ENCODE measurements at regions not wholly inside any gene's neighbourhood (a gene's known extent, or its start where the extent isn't known, plus 50 kb on each side); places are given as distances from the start of the nearest gene placed in this dataset.
A peak's percentile ranks its signal among the peaks of the same experiment; 100 is the strongest.
"Not testable (repeated sequence)": the region's sequence is repeated elsewhere in the genome, so short reads cannot be mapped to it uniquely, and the experiment has no call there.

GRCh38 chr2:7094231-7094741 is 177.1 kb downstream of the RNF144A start:
- no peak for DNase-seq

DNA sequence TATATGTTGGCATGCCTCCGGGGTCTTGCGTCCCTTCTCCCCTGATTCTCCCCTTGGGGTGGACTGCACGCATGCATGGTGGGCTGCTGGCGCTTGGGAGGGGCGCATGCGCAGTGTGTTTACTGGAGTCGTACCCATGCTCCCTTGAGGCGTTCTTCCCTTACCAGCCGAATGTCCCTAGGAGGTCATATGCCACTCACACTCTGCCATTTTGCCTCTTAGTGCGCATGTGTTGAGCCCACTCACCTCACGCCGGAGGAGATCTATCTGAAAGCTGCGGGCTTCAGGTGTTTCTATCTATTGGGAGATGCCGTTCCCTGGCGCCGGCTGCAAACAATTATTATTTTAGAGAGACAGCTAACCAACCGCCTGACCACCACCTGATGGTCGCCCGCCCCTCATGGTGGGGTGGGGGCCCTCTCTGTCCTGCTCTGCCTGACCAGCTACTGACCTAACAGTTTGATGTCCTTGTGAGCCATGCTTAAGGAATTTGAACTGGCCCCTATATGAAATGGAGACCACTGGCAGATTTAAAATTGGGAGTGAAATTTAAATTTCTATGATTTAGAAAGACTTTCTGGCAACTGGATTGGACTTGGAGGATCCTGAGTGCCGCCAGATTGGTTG is 179.6 kb downstream of the RNF144A start:
- no peak for DNase-seq

- DNase-seq = peak; percentile 74
Observed at GRCh38 chr2:7097353-7097895, 180.2 kb downstream of the RNF144A start.

- no peak for DNase-seq
Observed at GRCh38 chr2:7098816-7099215, 181.6 kb downstream of the RNF144A start.

DNA sequence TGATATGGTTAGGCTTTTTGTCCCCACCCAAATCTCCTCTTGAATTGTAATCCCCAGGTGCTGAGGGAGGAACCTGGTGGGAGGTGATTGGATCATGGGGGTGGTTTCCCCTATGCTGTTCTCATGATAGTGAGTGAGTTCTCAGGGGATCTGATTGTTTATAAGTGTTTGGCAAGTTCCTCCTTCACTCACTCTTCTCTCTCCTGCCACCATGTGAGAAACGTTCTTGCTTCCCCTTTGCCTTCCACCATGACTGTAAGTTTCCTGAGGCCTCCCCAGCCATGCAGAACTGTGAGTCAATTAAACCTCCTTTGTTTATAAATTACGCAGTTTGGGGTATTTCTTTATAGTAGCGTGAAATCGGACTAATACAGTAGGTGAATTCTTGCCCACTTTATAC is 182.5 kb downstream of the RNF144A start:
- not testable (repeated sequence) for DNase-seq

DNA sequence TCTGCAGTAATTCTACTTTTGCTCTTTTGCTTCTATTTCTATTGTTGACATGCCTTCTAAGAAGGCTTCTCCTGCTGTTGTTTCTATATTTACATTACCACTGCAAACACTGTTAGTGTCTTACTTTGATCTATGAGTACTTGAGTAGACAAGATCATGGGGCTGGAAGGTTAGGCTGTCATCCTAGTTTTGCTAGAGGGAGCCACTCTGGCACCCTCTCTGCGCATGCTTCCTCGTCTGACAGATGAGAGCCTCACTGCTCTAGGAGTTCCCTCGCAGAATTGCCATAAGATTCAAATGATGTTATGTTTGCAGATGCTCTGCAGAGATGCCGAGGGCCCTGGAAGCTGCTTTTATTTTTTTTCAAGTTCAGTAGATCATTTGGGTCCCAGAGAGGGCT is 185.6 kb downstream of the RNF144A start:
- DNase-seq = no peak

- DNase-seq = no peak
Observed at GRCh38 chr2:7108792-7109532, 191.8 kb downstream of the RNF144A start.

DNA sequence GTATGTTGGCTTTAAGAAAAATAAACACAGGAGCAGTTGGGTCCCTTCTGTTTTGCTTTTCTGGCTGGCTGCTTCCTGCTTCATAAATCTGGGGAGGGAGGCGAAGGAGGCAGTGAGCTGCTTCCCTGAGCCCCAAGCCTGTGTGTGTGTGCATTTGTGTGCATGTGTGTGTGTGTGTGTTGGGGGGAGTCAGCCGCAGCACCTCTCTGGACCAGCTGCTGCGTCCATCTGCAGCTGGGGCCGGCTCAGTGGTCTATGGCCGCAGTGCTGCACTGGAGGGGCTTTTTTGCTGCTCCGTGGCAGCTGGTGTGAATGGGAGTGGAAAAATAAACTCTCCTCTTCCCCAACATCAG is 192.3 kb downstream of the RNF144A start:
- no peak for DNase-seq

DNA sequence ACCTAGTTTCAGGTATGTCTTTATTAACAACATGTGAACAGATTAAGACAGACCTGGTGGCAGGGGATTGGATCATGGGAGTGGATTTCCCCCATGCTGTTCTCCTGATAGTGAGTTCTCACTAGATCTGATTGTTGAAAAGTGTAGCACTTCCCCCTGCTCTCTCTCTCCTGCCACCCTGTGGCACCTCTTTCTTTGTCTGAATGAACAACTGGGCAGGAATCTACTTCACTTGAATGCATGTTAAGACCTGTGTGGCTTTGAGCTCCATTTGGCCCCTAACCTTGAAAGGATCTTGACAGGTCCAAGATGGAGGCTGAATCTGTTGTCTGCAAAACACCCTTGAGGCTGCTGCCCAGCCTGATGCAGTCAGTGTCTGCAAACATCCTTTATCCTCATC is 194.4 kb downstream of the RNF144A start:
- no peak for DNase-seq

GRCh38 chr2:7115364-7115763 is 198.2 kb downstream of the RNF144A start:
- no peak for DNase-seq

GRCh38 chr2:7115906-7116305 is 198.7 kb downstream of the RNF144A start:
- no peak for DNase-seq

GRCh38 chr2:7116511-7116910 is 199.3 kb downstream of the RNF144A start:
- DNase-seq = no peak

DNA sequence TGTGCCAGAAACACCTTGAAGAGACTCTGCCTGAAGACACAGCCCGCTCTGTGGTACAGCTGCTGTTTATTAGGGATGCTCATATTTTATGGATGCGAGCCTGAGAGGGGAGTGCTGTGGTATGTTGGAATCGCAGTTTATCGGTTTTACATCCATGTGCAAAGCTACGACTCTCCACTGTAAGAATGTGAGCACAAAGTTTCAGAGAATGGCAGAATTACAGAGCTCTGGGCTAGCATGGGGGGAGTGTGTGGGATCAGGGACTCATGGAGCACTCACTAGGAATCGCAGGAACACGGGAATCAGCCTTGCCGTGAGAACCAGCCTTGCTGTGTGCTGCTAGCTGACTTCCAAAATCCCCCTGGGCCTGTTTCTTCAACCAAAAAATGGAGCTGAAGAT is 199.9 kb downstream of the RNF144A start:
- DNase-seq = no peak

DNA sequence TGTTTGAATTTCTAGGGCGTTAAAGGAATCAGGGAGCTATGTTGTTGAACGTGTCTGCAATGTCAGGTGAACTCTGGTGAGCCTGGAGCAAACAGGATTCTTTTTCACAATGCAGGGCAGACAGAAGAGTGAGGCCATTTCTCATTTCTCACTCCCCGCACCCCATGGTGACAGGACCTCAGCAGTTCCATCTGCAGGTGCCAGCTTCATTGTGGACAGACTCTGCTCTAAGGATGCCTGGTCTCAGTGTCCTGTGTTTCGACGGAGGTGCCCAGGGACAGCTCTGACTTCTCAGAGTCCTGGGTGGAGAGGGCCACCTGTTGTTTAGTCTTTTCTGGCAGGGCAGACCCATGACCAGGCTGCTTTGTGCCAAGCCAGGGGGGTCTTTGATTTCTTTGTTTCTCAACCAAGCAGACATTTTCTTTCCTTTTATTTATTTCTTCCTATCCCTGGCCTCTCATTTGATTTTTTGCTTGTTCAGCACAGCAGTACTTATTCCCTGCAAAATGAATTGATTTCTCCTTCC is 201.5 kb downstream of the RNF144A start:
- DNase-seq = no peak

DNA sequence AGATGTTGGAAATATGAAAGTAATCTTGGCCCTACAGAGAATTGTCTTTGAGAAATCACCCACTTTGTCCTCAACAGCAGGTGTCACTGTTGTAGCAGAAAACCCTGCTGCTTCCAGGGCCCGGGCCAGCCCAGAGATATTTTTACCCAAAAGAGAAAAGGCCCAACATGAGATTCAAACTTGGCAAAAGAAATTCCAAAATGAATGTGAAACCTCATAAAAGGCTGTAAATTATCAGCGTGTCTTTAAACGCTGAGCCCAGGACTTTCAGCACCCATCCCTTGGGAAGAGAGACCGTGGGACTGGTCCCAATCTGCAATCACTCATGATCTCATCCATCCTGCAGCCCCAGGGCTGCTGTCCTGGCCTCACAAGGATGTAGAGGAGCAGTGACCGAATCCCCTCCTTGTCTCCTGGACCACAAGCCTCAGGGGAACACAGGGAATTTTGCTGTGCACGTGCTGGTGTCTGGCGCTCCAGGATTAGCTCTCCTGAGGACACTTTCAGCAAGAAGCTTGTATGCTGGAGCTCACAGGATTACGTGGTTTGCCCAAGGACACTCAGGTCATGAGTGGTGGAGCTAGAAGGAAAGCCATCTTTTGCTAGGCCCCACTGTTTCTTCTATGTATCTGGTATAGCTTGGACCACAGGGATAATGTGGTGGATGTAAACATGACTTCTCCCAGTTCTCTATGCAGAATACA is 202.1 kb downstream of the RNF144A start:
- DNase-seq = no peak

DNA sequence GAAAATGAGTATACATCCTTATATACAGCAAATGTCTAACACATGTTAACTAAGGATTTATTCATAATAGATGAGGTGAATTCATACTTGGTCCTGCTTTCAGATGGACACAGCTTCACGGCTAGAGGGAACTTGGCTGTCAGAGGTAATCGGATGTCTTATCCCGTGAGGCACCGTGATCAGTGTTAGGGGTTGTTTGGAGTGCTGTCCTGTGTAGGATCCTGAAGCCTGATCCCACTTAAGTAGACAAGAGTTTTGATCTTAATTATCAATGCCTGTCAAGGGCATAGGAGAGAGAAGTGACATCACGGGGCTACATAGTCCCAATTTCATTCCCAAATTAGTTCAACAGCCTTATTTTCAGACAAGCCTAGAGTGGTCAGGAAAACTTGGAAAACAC is 204.6 kb downstream of the RNF144A start:
- no peak for DNase-seq

GRCh38 chr2:7127156-7127555 is 209.9 kb downstream of the RNF144A start:
- DNase-seq = no peak

GRCh38 chr2:7127687-7128086 is 210.5 kb downstream of the RNF144A start:
- no peak for DNase-seq

GRCh38 chr2:7131261-7131660 is 214.0 kb downstream of the RNF144A start:
- no peak for DNase-seq

- no peak for DNase-seq
Observed at GRCh38 chr2:7132753-7133152, 215.5 kb downstream of the RNF144A start.

DNA sequence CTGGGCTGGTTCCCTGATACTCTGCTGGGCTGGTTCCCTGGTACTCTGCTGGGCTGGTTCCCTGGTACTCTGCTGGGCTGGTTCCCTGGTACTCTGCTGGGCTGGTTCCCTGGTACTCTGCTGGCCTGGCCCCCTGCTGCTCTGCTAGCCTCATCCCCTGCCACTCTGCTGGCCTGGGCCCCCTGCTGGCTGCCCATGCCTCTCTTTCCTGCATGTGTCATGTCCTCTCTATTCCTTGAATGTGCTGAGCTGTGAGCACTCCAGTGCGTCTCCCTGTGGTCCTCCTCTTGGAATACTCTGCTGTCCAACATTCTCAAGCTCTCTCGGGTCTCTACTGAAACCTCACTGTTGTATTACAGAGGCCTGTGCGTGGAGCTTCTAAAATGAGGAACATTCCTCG is 216.3 kb downstream of the RNF144A start:
- no peak for DNase-seq

- DNase-seq = no peak
Observed at GRCh38 chr2:7140306-7140705, 223.1 kb downstream of the RNF144A start.

DNA sequence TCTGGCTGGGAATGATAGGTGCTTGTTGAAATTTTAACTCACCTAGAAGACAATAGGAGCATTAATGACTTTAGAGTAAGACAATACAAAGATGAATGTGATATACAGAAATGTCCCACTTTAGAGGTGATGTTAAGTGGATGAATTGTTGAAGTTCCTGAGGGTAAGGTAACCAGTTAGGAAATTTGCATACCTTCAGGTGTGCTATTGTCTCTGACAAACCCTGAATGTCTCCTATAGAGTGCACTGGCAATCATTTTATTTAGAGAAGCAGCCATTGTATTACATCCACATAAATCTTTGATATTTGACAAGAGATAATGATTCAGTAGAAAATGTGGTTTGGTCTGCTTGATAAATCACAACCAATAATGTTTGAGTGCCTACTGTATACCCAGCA is 228.5 kb downstream of the RNF144A start:
- DNase-seq = no peak

- no peak for DNase-seq
Observed at GRCh38 chr2:7146151-7146550, 228.9 kb downstream of the RNF144A start.
